ENCODE measurements at regions not wholly inside any gene's neighbourhood (a gene's known extent, or its start where the extent isn't known, plus 50 kb on each side); places are given as distances from the start of the nearest gene placed in this dataset.

GRCh38 chr19:30204721-30205120 lies 167.5 kb upstream of the ZNF536 start:
- CTCF ChIA-PET = no interaction called here
- POLR2A ChIA-PET = no interaction called here

DNA sequence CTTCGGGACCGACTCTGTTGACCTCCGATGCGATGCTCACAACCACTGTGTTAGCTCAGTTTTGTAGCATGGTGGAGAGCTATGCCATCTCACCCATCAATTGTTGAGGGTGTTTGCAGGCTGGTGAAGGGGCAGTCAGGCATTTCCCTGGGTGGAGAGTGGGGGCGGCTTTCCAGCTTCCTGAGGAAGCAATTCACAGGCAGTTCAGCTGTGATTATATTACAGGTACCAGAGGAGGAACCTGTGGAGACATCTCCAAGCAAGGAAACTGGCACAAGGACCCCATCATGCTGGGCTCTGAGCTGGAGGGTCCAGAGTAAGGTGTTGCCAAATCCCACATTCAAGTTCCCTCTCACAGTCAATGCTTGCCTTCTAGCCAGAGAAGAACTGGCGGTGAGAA lies 166.0 kb upstream of the ZNF536 start:
- CTCF ChIA-PET = no interaction called here
- POLR2A ChIA-PET = no interaction called here

DNA sequence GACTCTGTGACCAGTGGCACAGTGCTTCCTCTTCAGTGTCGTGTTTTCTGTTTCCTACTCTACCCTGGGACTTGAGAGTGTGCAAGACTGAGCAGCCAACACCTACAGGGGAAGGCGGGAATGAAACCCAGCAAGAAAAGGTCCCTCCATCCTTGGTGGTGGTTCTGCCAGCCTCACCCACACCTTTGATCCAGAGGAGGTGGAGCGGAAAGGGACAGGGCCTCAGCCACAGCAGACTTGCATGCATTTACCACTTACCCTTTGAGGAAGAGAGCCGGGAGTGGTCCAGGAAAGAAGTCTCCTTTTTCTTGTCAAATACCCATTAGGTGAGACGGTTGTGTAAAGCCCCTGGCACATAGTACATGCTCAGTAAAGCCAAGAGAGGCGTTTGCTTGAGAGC lies 164.8 kb upstream of the ZNF536 start:
- POLR2A ChIA-PET = no interaction called here
- CTCF ChIA-PET = no interaction called here

DNA sequence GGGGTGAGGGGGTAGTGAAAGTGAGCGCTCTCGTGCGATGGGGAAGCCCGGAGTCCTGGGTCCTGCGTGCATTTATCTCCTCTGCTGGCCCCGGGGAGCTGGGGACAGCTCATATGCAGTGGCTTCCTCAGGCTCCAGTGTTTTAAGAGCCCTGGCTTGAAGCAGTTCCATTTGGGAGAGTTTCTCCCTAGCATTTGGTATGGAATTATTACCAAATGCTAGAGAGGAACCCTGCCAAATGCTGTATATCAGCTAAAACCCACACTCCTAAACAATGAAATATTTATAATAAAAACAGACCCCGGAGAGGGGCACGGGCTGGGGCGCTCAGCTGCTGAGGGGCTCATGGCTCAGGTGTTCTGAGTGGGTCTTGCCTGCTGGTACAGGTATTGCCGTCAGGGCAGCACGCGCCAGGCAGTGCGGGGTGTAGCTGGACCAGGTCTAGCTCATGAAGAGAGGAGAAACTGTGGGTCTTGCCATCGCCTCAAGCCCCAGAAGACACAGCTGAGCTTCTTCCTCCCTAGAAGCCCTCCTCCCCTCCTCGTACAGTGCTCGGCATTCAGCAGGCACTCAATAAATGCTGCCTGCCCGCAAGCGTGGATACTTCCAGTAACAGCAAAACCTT lies 163.6 kb upstream of the ZNF536 start:
- ChIA-PET POLR2A (no interaction called here), CTCF (no interaction called here)

- CTCF ChIA-PET = no interaction called here
- POLR2A ChIA-PET = no interaction called here
These were observed 162.3 kb upstream of the ZNF536 start for GRCh38 chr19:30209617-30210600.

DNA sequence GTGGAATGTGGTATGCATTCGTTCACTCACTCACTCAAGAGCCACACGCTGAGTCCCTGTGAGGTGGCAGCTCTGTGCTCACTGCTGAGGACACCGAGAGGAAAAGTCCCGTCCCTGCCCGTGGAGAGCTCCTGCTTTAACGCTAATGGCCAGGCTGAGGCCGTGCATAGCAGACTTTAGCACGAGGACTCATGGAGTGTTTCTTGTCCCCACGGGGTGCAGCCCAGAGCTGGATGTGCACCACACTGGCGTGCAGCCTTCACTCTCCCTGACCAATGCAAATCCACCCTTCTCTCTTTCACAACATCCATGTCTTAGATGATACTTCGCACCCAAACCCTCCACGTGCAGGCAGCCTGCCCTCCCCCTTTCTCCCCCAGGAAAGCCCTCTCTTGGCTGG lies 159.6 kb upstream of the ZNF536 start:
- CTCF ChIA-PET = no interaction called here
- POLR2A ChIA-PET = no interaction called here

DNA sequence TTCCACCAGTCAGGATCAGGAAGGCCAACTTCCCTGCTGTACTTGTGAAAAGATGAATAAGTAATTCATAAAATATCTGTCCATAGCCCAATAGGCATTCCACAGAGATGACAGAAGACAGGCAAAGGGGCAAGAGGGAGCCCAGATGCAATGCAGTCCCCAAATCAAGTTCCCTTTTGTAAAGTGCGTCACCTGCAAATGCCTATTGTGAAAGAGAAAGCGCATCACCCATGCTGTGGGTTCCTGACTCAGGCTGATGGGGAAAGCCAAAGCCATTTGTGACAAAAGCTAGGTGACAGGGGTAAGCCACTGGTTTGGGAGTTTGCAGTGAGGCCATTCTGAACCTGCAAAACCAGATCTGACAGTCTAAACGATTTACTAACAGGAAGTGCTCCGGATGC lies 157.5 kb upstream of the ZNF536 start:
- ChIA-PET CTCF (no interaction called here), POLR2A (no interaction called here)

DNA sequence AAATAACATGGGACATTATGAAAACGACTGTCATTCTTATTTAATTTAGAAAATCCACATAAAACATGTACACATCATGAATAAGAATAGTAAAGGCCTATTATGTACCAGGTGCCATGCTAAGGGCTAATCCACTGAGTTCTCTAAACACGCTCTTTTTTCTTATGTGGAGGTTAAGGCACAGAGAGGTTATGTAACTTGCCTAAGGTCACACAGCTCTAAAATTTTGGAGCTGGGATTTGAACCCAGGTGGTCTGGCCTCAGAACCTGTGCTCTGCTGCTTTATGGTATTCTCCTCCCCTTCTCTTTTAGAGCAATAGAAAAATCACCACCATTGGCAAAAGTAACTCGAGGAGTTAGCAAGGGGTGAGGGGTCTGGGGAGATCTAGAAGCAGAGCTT lies 156.9 kb upstream of the ZNF536 start:
- ChIA-PET POLR2A (no interaction called here), CTCF (interaction anchor here (0.6 kb wide), 1 partner anchor 411 kb away, joined by 4 read pairs; no protein-coding TSS in a partner anchor)

- POLR2A ChIA-PET = no interaction called here
- CTCF ChIA-PET = no interaction called here
These were observed 155.7 kb upstream of the ZNF536 start for GRCh38 chr19:30216453-30216852.

DNA sequence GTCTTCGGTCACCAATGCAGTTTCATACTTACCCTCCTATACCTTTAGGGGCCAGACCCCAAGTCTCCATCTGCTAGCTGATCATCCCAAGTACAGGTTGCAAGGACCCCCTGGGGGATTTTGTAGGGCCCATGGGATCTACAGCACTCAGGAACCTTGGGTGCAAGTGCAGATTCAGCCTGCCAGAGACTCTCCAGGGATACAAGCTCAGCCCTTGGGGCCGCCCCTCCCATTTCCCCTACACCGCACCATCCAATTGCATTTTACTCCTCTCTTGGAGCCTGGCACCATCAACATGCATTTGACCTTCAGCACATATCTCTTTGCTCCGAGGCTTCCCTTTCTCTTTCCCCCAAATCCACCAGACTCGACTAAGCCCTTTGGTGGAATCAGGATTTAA lies 154.7 kb upstream of the ZNF536 start:
- POLR2A ChIA-PET = no interaction called here
- CTCF ChIA-PET = no interaction called here

DNA sequence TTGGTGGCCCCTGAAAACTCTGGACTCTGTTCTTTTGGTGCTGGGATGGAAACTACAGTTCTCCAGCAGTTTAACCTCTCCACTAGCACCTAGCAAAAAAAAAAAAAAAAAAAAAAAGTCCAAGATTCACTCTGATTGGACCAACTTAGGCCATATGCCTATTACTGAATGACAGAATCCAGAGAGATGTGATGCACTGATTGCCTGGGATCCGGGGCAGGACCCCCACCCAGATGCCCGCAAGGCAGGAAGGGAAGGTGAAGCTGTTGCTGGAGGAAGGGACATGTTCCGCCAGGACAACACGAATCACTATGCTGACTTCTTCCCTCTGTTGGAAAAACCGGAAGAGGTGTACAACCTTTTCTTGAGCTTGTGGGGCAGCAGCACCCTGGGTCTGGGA lies 152.5 kb upstream of the ZNF536 start:
- ChIA-PET POLR2A (no interaction called here), CTCF (no interaction called here)

GRCh38 chr19:30221176-30221575 lies 151.0 kb upstream of the ZNF536 start:
- ChIA-PET CTCF (no interaction called here), POLR2A (no interaction called here)

- CTCF ChIA-PET = no interaction called here
- POLR2A ChIA-PET = no interaction called here
These were observed 149.7 kb upstream of the ZNF536 start for GRCh38 chr19:30222428-30222873.

DNA sequence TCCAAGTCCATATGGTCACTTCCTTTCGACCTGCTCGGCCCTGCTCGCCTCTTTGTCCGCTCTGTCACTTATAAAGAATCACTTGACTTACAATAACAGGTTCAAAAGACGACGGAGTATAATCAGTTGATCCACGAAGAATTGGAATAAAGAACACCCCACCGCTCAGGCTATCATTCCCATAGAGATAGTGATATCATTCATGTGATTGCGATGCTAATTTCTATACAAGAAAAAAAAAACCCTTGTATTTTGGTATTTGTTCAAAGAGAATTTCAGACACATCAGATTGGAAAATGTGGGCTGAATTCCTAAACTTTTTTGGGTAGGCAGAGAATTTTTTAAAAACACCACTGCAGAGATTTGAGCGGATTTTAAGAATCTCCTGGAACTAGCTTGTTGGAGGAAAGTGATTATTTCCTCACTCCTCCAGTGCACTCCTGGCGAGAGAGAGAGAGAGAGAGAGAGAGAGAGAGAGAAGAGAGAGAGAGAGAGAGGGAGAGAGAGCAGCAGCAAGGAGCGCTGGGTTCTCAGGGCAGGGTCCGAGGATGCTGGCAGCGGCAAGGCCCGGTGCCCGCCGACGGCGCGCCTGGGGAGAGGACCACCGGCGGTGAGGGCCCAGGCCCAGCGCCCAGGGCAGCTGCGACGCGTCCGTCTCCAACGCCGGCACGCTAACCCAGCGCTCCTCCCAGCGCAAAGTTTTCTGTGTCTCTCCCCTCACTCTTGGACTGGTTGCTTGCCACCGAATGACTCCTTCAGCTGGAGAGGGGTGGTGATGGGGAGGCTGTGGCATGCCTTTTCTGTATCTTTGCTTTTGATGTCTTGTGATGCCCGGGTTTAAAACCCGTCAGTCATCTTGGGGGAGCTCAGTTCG lies 149.0 kb upstream of the ZNF536 start:
- CTCF ChIA-PET = interaction anchor here (0.7 kb wide), 1 partner anchor 1996 kb away, joined by 3 read pairs; no protein-coding TSS in a partner anchor

DNA sequence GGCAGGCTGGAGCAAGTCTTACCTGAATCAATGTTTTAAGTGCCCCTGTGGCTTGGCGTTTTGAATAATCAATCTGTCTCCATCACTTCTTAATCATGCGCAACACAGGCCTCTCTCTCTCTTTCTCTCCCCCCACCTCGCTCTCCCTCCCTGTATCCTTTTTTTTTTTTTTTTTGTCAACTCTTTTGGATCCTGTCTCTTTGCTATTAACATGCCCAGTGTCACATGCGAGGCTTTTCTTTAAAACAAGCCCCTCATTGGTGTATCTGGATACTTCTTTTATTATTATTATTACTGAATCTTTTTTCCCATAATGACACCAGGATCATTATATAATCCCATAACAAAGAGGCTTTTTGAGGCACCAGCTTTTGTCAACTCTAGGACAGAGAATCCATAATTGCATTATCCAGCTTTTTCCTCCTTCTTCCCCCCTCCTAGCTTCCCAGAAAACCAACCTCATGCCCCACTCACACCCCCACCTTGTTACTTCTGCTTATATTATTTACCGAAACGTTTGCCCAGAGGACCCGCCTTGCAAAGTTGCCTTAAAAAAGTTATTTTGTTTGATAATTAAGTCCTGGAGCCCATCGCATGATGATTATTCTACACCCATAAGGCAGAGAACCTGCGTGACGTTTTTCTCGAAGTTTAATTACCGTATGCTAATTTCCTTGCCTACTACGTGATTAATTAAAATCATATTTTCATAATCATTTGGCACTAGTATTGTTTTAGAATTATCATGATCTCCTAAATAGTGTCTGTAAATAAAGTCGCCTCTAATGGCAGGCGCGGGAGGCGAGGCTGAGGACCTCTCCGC lies 148.1 kb upstream of the ZNF536 start:
- ChIA-PET POLR2A (no interaction called here), CTCF (no interaction called here)

More for the DNA sequence above, 149.0 kb upstream of the ZNF536 start:
- POLR2A ChIA-PET = interaction anchor here (0.7 kb wide), 1 partner anchor 102 kb away, joined by 3 read pairs; no protein-coding TSS in a partner anchor

GRCh38 chr19:30224689-30225606 lies 147.2 kb upstream of the ZNF536 start:
- ChIA-PET CTCF (no interaction called here), POLR2A (no interaction called here)

GRCh38 chr19:30225676-30226463 lies 146.3 kb upstream of the ZNF536 start:
- CTCF ChIA-PET = no interaction called here
- POLR2A ChIA-PET = no interaction called here

GRCh38 chr19:30226464-30227011 lies 145.6 kb upstream of the ZNF536 start:
- CTCF ChIA-PET = no interaction called here
- POLR2A ChIA-PET = no interaction called here

All from activated CD8-positive, alpha-beta memory T cell treated with anti-CD3 and anti-CD28 coated beads for 36 hours (primary cell).